ENCODE measurements at regions not wholly inside any gene's neighbourhood (a gene's known extent, or its start where the extent isn't known, plus 50 kb on each side); places are given as distances from the start of the nearest gene placed in this dataset.

- CTCF ChIA-PET, result interaction anchor here (1.0 kb wide), 1 partner anchor 16 kb away, joined by 3 read pairs; no protein-coding TSS in a partner anchor
- no peak for DNase-seq (ENCODE audit: low spot score)
- TF ChIP-seq CTCF (conservative IDR thresholded peaks at IDR 0.05; ENCODE audit: low read depth), result no peak
- no peak overlapping the region for H3K27ac ChIP-seq
- POLR2A ChIA-PET (ENCODE audit: low non-redundant PET), result no interaction called here
Observed at GRCh38 chrX:140933874-140934655, 68.3 kb upstream of the SPANXB1 start.

GRCh38 chrX:140943513-140943912 lies 58.9 kb upstream of the SPANXB1 start:
- ChIA-PET POLR2A (ENCODE audit: low non-redundant PET) (no interaction called here), CTCF (no interaction called here)
- no peak for DNase-seq (ENCODE audit: low spot score)
- H3K27ac ChIP-seq, result no peak overlapping the region
- no peak for TF ChIP-seq CTCF (conservative IDR thresholded peaks at IDR 0.05; ENCODE audit: low read depth)

- TF ChIP-seq CTCF (conservative IDR thresholded peaks at IDR 0.05; ENCODE audit: low read depth), result no peak
- H3K27ac ChIP-seq, result no peak overlapping the region
- DNase-seq (ENCODE audit: low spot score), result no peak
- ChIA-PET POLR2A (ENCODE audit: low non-redundant PET) (no interaction called here), CTCF (interaction anchor here (0.5 kb wide), 1 partner anchor 1714 kb away, joined by 5 read pairs; no protein-coding TSS in a partner anchor)
Observed at GRCh38 chrX:140944710-140945109, 57.7 kb upstream of the SPANXB1 start.

- ChIA-PET POLR2A (ENCODE audit: low non-redundant PET) (no interaction called here), CTCF (no interaction called here)
- no peak for DNase-seq (ENCODE audit: low spot score)
- no peak for TF ChIP-seq CTCF (conservative IDR thresholded peaks at IDR 0.05; ENCODE audit: low read depth)
- H3K27ac ChIP-seq, result no peak overlapping the region
Observed at GRCh38 chrX:140948827-140949226, 53.6 kb upstream of the SPANXB1 start.

GRCh38 chrX:140949233-140949632 lies 53.2 kb upstream of the SPANXB1 start:
- TF ChIP-seq CTCF (conservative IDR thresholded peaks at IDR 0.05; ENCODE audit: low read depth), result no peak
- ChIA-PET CTCF (no interaction called here), POLR2A (ENCODE audit: low non-redundant PET) (no interaction called here)
- H3K27ac ChIP-seq, result no peak overlapping the region
- peak; percentile 1 for DNase-seq (ENCODE audit: low spot score)

Data from RWPE1 (cell line).